HCT116 (cell line): ENCODE measurements at regions not wholly inside any gene's neighbourhood (a gene's known extent, or its start where the extent isn't known, plus 50 kb on each side); places are given as distances from the start of the nearest gene placed in this dataset.

ENCODE experiments used
- ATAC-seq: fragments of 200-7000 bp; cut with Tn5 transposase; 2 replicates; pipeline ENCODE4 v1.9.1; 2020; ENCODE audit warnings: mild to moderate bottlenecking, moderate library complexity
- BruUV-seq: library from RNA; stranded (reverse); fragments of 400-500 nt; replicated peaks from 2 replicates; lab custom pipeline; 2021; lab: Mats Ljungman, UMichigan
- CTCF ChIA-PET: fragments of 300-600 bp; sonication (Branson Sonifier 250); formaldehyde crosslinking; loops from one replicate; lab custom pipeline; 2021; ENCODE audit warnings: antibody characterized with exemption; lab: Charles Lee
- POLR2A ChIA-PET: fragments of 300-600, 350-600 bp; sonication (Branson Sonifier 250); formaldehyde crosslinking; loops from one replicate; lab custom pipeline; 2021; ENCODE audit warnings: antibody characterized with exemption; lab: Charles Lee
- RAD21 ChIA-PET, 2 experiments: fragments of 300-600 bp; sonication (Branson Sonifier 250); formaldehyde crosslinking; loops; one replicate each; lab custom pipeline; 2023; ENCODE audit warnings: low total read pairs in 2 of 2; ENCODE audit not compliant: uncharacterized antibody in 2 of 2, unreplicated experiment in 2 of 2, low non-redundant PET in 1 of 2; lab: Charles Lee
- DNase-seq: peaks from one replicate; pipeline ENCODE4 v3.0.0-alpha.2; 2010; ENCODE audit warnings: low read depth, low spot score
- H2AFZ ChIP-seq: fragments of 200-600 bp; shearing (Covaris generic), sonication (generic); 2 replicates; pipeline ENCODE4 v1.6.1; 2017; ENCODE audit warnings: low read depth, mixed run types, mixed read lengths, antibody characterized with exemption, low read length; ENCODE audit not compliant: poor library complexity, severe bottlenecking
- H3K27ac ChIP-seq: 2 replicates; pipeline ENCODE4 v1.5.1; 2012; ENCODE audit warnings: low read depth, low read length
- H3K27me3 ChIP-seq: fragments of 200-600 bp; sonication (generic); 2 replicates; pipeline ENCODE4 v1.6.1; 2016; ENCODE audit warnings: mixed run types, low read length, mixed read lengths; ENCODE audit not compliant: insufficient read depth
- H3K36me3 ChIP-seq, 2 experiments: fragments of 200-500 bp in 1 of 2; fragments of 200-600 bp in 1 of 2; sonication (Bioruptor generic) in 1 of 2; sonication (generic) in 1 of 2; 2 replicates each; pipeline versions ENCODE4 v1.5.1 to v1.6.1; 2014 to 2016; ENCODE audit warnings: low read length in 2 of 2, inconsistent platforms in 1 of 2, mixed read lengths in 1 of 2, mixed run types in 1 of 2; ENCODE audit not compliant: insufficient read depth in 2 of 2, control insufficient read depth in 1 of 2
- H3K4me1 ChIP-seq, 2 experiments: fragments of 200-600 bp in 1 of 2; sonication (generic) in 1 of 2; 2 replicates each; pipeline versions ENCODE4 v1.5.1 to v1.6.1; 2012 to 2017; ENCODE audit warnings: low read length in 2 of 2, inconsistent platforms in 1 of 2, mild to moderate bottlenecking in 1 of 2, mixed read lengths in 1 of 2, mixed run types in 1 of 2, moderate library complexity in 1 of 2; ENCODE audit not compliant: insufficient read depth in 2 of 2, control insufficient read depth in 1 of 2
- H3K4me2 ChIP-seq: fragments of 200-600 bp; sonication (generic); 2 replicates; pipeline ENCODE4 v1.6.1; 2017; ENCODE audit warnings: mixed run types, low read length, mixed read lengths
- H3K4me3 ChIP-seq, 2 experiments: fragments of 200-600 bp in 1 of 2; sonication (generic) in 1 of 2; replicated peaks in 1 of 2; 2 replicates each; pipeline ENCODE4 v1.5.1; 2011 to 2016; ENCODE audit warnings: low read length in 2 of 2, control low read depth in 1 of 2, low read depth in 1 of 2, mild to moderate bottlenecking in 1 of 2, mixed read lengths in 1 of 2, mixed run types in 1 of 2
- H3K79me2 ChIP-seq: fragments of 200-600 bp; sonication (generic); 2 replicates; pipeline ENCODE4 v1.6.1; 2017; ENCODE audit warnings: mild to moderate bottlenecking, mixed run types, low read length, moderate library complexity, mixed read lengths; ENCODE audit not compliant: insufficient read depth
- H3K9ac ChIP-seq: fragments of 200-600 bp; sonication (generic); 2 replicates; pipeline ENCODE4 v1.6.1; 2016; ENCODE audit warnings: low read length, mixed read lengths
- H3K9me2 ChIP-seq: fragments of 200-600 bp; sonication (generic), shearing (Covaris generic); 2 replicates; pipeline ENCODE4 v1.6.1; 2017; ENCODE audit warnings: mixed run types, mild to moderate bottlenecking, moderate library complexity; ENCODE audit not compliant: insufficient read depth
- H3K9me3 ChIP-seq, 2 experiments: fragments of 200-500 bp in 1 of 2; fragments of 200-600 bp in 1 of 2; sonication (Bioruptor generic) in 1 of 2; sonication (generic) in 1 of 2; 2 replicates each; pipeline ENCODE4 v1.6.1; 2014 to 2017; ENCODE audit warnings: low read length in 2 of 2, mixed read lengths in 2 of 2, inconsistent platforms in 1 of 2, low read depth in 1 of 2, mild to moderate bottlenecking in 1 of 2, mixed run types in 1 of 2, moderate library complexity in 1 of 2; ENCODE audit not compliant: control insufficient read depth in 1 of 2, insufficient read depth in 1 of 2
- H4K20me1 ChIP-seq: fragments of 200-600 bp; sonication (generic), shearing (Covaris generic); 2 replicates; pipeline ENCODE4 v1.6.1; 2017; ENCODE audit warnings: mixed run types, mild to moderate bottlenecking, moderate library complexity; ENCODE audit not compliant: insufficient read depth
- CEBPB ChIP-seq: IDR thresholded peaks from 2 replicates; pipeline ENCODE4 v1.6.1; 2012; ENCODE audit warnings: low read depth
- EGR1 ChIP-seq: IDR thresholded peaks from 2 replicates; pipeline ENCODE4 v1.6.1; 2012; ENCODE audit warnings: low read depth
- ELF1 ChIP-seq: IDR thresholded peaks from 2 replicates; pipeline ENCODE4 v1.6.1; 2012; ENCODE audit warnings: low read depth, borderline replicate concordance
- EZH2 ChIP-seq: fragments of 200-600 bp; sonication (generic); IDR thresholded peaks from 2 replicates; pipeline ENCODE4 v1.6.1; 2017; ENCODE audit warnings: antibody characterized with exemption, mixed run types
- EZH2phosphoT487 ChIP-seq: fragments of 200-600 bp; IDR thresholded peaks from 2 replicates; pipeline ENCODE4 v1.6.1; 2018; ENCODE audit warnings: antibody characterized with exemption, borderline replicate concordance
- FOSL1 ChIP-seq: IDR thresholded peaks from 2 replicates; pipeline ENCODE4 v1.6.1; 2012; ENCODE audit warnings: low read depth
- POLR2A ChIP-seq: IDR thresholded peaks from 2 replicates; pipeline ENCODE4 v1.7.0; 2011; ENCODE audit warnings: borderline replicate concordance; ENCODE audit not compliant: insufficient read depth, insufficient read length; ENCODE audit errors: extremely low read depth
- POLR2AphosphoS5 ChIP-seq: IDR thresholded peaks from 2 replicates; pipeline ENCODE4 v1.6.1; 2011; ENCODE audit warnings: mild to moderate bottlenecking, low read depth, low read length, moderate library complexity
- RAD21 ChIP-seq: IDR thresholded peaks from 2 replicates; pipeline ENCODE4 v1.6.1; 2012; ENCODE audit warnings: low read depth, mild to moderate bottlenecking
- REST ChIP-seq: IDR thresholded peaks from 2 replicates; pipeline ENCODE4 v1.6.1; 2012; ENCODE audit warnings: low read depth
- SIN3A ChIP-seq: IDR thresholded peaks from 2 replicates; pipeline ENCODE4 v1.6.1; 2012; ENCODE audit warnings: low read depth
- SP1 ChIP-seq: IDR thresholded peaks from 2 replicates; pipeline ENCODE4 v1.6.1; 2012; ENCODE audit warnings: low read depth
- TCF7L2 ChIP-seq: IDR thresholded peaks from 2 replicates; pipeline ENCODE4 v1.7.0; 2011; ENCODE audit warnings: borderline replicate concordance, inconsistent platforms; ENCODE audit not compliant: insufficient read depth, insufficient read length; ENCODE audit errors: extremely low read depth
- YY1 ChIP-seq: IDR thresholded peaks from 2 replicates; pipeline ENCODE4 v1.6.1; 2011; ENCODE audit warnings: low read length, low read depth, moderate library complexity, mild to moderate bottlenecking; ENCODE audit not compliant: insufficient replicate concordance; ENCODE audit errors: extremely low read depth
- ZBTB33 ChIP-seq: IDR thresholded peaks from 2 replicates; pipeline ENCODE4 v1.6.1; 2011; ENCODE audit warnings: mild to moderate bottlenecking, low read length, moderate library complexity; ENCODE audit not compliant: insufficient replicate concordance; ENCODE audit errors: extremely low read depth
- ZFX ChIP-seq: fragments of 450-650 bp; IDR thresholded peaks from 2 replicates; pipeline ENCODE4 v1.6.1; 2017
- ZNF274 ChIP-seq: fragments of 200-500 bp; sonication (Bioruptor generic); IDR thresholded peaks from 2 replicates; pipeline ENCODE4 v1.6.1; 2014; ENCODE audit warnings: mild to moderate bottlenecking, low read depth, low read length, inconsistent platforms
- intact Hi-C: fragments of 100-400 bp; cut with micrococcal nuclease; formaldehyde crosslinking; loops from 2 replicates; pipeline ENCODE4 v1.10.0; 2022

- Histone ChIP-seq H3K27ac (no peak overlapping the region), H3K27me3 (no peaks in the 10 kb centered on the region), H3K79me2 (no peaks in the 10 kb centered on the region), H3K4me3 (no peak overlapping the region), H4K20me1 (no peaks in the 10 kb centered on the region), H2AFZ (peak overlapping the region; percentile 83), H3K4me2 (no peak overlapping the region), H3K9ac (no peak overlapping the region), H3K9me3 (no peaks in the 10 kb centered on the region), H3K4me1 (peaks cover 0 to 13% of the 10 kb centered on the region in 2 experiments; a peak in 2 of 4 replicates), H3K9me2 (no peaks in the 10 kb centered on the region; the same call in 1 of the 2 replicates), H3K36me3 (no peaks in the 10 kb centered on the region)
- RAD21 ChIA-PET: no interaction called here
- BruUV-seq: no TSS peak
- POLR2A ChIA-PET: no interaction called here
- DNase-seq (no peak), ATAC-seq (no peak)
- TF ChIP-seq ELF1 (no peak), POLR2A (no peak), TCF7L2 (no peak), FOSL1 (no peak), ZNF274 (no peak), ZFX (no peak), YY1 (no peak), POLR2AphosphoS5 (no peak), SIN3A (no peak)
- CTCF ChIA-PET: no interaction called here
- intact Hi-C loops: no loop called here
Observed at GRCh38 chr7:19834566-19834965, 61.1 kb upstream of the TMEM196 start.

GRCh38 chr7:19830604-19831003 lies 57.2 kb upstream of the TMEM196 start:
- Histone ChIP-seq H3K9me3 (no peaks in the 10 kb centered on the region), H4K20me1 (no peaks in the 10 kb centered on the region), H3K27me3 (no peaks in the 10 kb centered on the region), H2AFZ (no peak overlapping the region), H3K4me2 (no peak overlapping the region), H3K4me1 (peaks cover 0 to 13% of the 10 kb centered on the region in 2 experiments; a peak in 2 of 4 replicates), H3K36me3 (no peaks in the 10 kb centered on the region), H3K4me3 (no peak overlapping the region), H3K79me2 (no peaks in the 10 kb centered on the region), H3K27ac (no peak overlapping the region), H3K9ac (no peak overlapping the region), H3K9me2 (no peaks in the 10 kb centered on the region; the same call in 1 of the 2 replicates)
- no peak for DNase-seq
- POLR2A ChIA-PET: no interaction called here
- no peak for ATAC-seq
- CTCF ChIA-PET: no interaction called here
- no TSS peak for BruUV-seq
- intact Hi-C loops: no loop called here
- RAD21 ChIA-PET: no interaction called here
- TF ChIP-seq EGR1 (no peak), POLR2AphosphoS5 (no peak), YY1 (no peak), FOSL1 (no peak), EZH2 (no peak), EZH2phosphoT487 (no peak), ZBTB33 (no peak), POLR2A (no peak), REST (no peak), CEBPB (no peak), RAD21 (no peak), SP1 (no peak)
